ENCODE measurements at regions not wholly inside any gene's neighbourhood (a gene's known extent, or its start where the extent isn't known, plus 50 kb on each side); places are given as distances from the start of the nearest gene placed in this dataset.
"Not testable (repeated sequence)": the region's sequence is repeated elsewhere in the genome, so short reads cannot be mapped to it uniquely, and the experiment has no call there.

GRCh38 chr6:147677647-147678046 is 169.2 kb downstream of the SAMD5 start:
- no peak overlapping the region for H3K27ac Mint-ChIP-seq
- H3K4me1 Mint-ChIP-seq = no peaks in the 10 kb centered on the region
- ATAC-seq = no peak
- no peaks in the 10 kb centered on the region for H3K36me3 Mint-ChIP-seq (ENCODE audit: low read depth)
- no peaks in the 10 kb centered on the region for H3K9me3 ChIP-seq (ENCODE audit: control insufficient read depth, low read length, poor library complexity, severe bottlenecking)
- DNase-seq = no peak
- H3K4me3 Mint-ChIP-seq = no peak overlapping the region
- no peaks in the 10 kb centered on the region for H3K27me3 Mint-ChIP-seq

- no peak overlapping the region for H3K27ac Mint-ChIP-seq
- H3K27me3 Mint-ChIP-seq = no peaks in the 10 kb centered on the region
- DNase-seq (no peak), ATAC-seq (no peak)
- no peaks in the 10 kb centered on the region for H3K36me3 Mint-ChIP-seq (ENCODE audit: low read depth)
- H3K4me3 Mint-ChIP-seq = no peak overlapping the region
- H3K9me3 ChIP-seq (ENCODE audit: control insufficient read depth, low read length, poor library complexity, severe bottlenecking) = no peaks in the 10 kb centered on the region
- no peaks in the 10 kb centered on the region for H3K4me1 Mint-ChIP-seq
These were observed 169.8 kb downstream of the SAMD5 start for GRCh38 chr6:147678253-147678652.

DNA sequence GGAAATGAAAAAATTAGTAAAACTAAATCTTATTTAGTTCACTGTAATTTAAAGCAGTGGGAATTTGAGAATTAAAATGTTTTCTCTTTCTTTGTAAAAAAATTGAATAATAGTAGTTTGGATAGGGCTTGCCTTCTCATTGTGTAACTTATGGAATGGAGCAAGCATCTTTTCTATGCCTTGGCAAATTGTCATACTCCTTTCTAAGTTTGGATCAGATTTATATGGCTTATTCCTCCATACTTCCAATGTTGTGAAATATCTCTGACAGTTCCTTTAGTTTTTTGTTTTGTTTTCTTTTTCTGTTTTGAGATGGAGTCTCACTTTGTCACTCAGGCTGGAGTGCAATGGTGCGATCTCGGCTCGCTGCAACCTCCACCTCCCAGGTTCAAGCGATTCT is 176.4 kb downstream of the SAMD5 start:
- Mint-ChIP-seq H3K27ac (no peak overlapping the region), H3K36me3 (ENCODE audit: low read depth) (no peaks in the 10 kb centered on the region), H3K4me1 (no peaks in the 10 kb centered on the region), H3K27me3 (no peaks in the 10 kb centered on the region), H3K4me3 (no peak overlapping the region)
- no peaks in the 10 kb centered on the region for H3K9me3 ChIP-seq (ENCODE audit: control insufficient read depth, low read length, poor library complexity, severe bottlenecking)
- ATAC-seq (no peak), DNase-seq (no peak)

DNA sequence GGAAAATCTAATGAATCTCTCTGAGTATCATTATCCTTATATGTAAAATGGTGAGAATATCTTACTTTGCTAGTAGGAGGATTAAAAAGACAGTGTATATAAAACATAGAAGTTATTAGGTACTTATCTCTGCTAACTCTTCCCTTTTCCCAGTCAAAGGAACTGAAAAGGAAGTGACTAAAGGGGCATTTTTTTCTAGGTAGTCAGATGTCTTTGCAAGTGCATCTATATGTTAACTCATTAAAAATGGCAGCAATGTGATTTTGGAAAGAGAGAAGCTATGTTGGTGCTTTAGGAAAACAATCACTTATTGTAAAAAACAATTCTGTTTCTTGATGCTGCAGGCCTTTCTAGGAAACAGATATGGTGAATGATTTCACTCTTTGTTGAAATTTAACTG is 180.9 kb downstream of the SAMD5 start:
- no peaks in the 10 kb centered on the region for H3K27me3 Mint-ChIP-seq
- H3K27ac Mint-ChIP-seq = no peak overlapping the region
- no peaks in the 10 kb centered on the region for H3K36me3 Mint-ChIP-seq (ENCODE audit: low read depth)
- no peak for DNase-seq
- no peak overlapping the region for H3K4me3 Mint-ChIP-seq
- no peaks in the 10 kb centered on the region for H3K9me3 ChIP-seq (ENCODE audit: control insufficient read depth, low read length, poor library complexity, severe bottlenecking)
- no peak for ATAC-seq
- H3K4me1 Mint-ChIP-seq = no peaks in the 10 kb centered on the region

- DNase-seq (no peak), ATAC-seq (no peak)
- no peaks in the 10 kb centered on the region for H3K27me3 Mint-ChIP-seq
- no peak overlapping the region for H3K4me3 Mint-ChIP-seq
- no peak overlapping the region for H3K27ac Mint-ChIP-seq
- H3K36me3 Mint-ChIP-seq (ENCODE audit: low read depth) = no peaks in the 10 kb centered on the region
- H3K9me3 ChIP-seq (ENCODE audit: control insufficient read depth, low read length, poor library complexity, severe bottlenecking) = no peaks in the 10 kb centered on the region
- no peaks in the 10 kb centered on the region for H3K4me1 Mint-ChIP-seq
These were observed 183.0 kb downstream of the SAMD5 start for GRCh38 chr6:147691446-147691845.

- no peak overlapping the region for H3K27ac Mint-ChIP-seq
- no peak overlapping the region for H3K4me3 Mint-ChIP-seq
- DNase-seq = no peak
- H3K9me3 ChIP-seq (ENCODE audit: control insufficient read depth, low read length, poor library complexity, severe bottlenecking) = no peaks in the 10 kb centered on the region
- no peak for ATAC-seq
- no peaks in the 10 kb centered on the region for H3K27me3 Mint-ChIP-seq
- H3K36me3 Mint-ChIP-seq (ENCODE audit: low read depth) = no peaks in the 10 kb centered on the region
- H3K4me1 Mint-ChIP-seq = no peaks in the 10 kb centered on the region
These were observed 184.7 kb downstream of the SAMD5 start for GRCh38 chr6:147693181-147693580.

GRCh38 chr6:147694556-147694955 is 186.1 kb downstream of the SAMD5 start:
- not testable (repeated sequence) for H3K4me1 Mint-ChIP-seq; H3K36me3 Mint-ChIP-seq (ENCODE audit: low read depth); H3K27ac Mint-ChIP-seq; H3K27me3 Mint-ChIP-seq; H3K4me3 Mint-ChIP-seq; H3K9me3 ChIP-seq (ENCODE audit: control insufficient read depth, low read length, poor library complexity, severe bottlenecking); DNase-seq; ATAC-seq

- DNase-seq = no peak
- H3K27me3 Mint-ChIP-seq = no peaks in the 10 kb centered on the region
- H3K36me3 Mint-ChIP-seq (ENCODE audit: low read depth) = no peaks in the 10 kb centered on the region
- no peak overlapping the region for H3K4me3 Mint-ChIP-seq
- H3K9me3 ChIP-seq (ENCODE audit: control insufficient read depth, low read length, poor library complexity, severe bottlenecking) = no peaks in the 10 kb centered on the region
- no peaks in the 10 kb centered on the region for H3K4me1 Mint-ChIP-seq
- no peak for ATAC-seq
- H3K27ac Mint-ChIP-seq = no peak overlapping the region
These were observed 187.3 kb downstream of the SAMD5 start for GRCh38 chr6:147695819-147696218.

GRCh38 chr6:147699140-147699539 is 190.7 kb downstream of the SAMD5 start:
- no peaks in the 10 kb centered on the region for H3K4me1 Mint-ChIP-seq
- H3K9me3 ChIP-seq (ENCODE audit: control insufficient read depth, low read length, poor library complexity, severe bottlenecking) = no peaks in the 10 kb centered on the region
- no peaks in the 10 kb centered on the region for H3K27me3 Mint-ChIP-seq
- ATAC-seq (no peak), DNase-seq (no peak)
- no peaks in the 10 kb centered on the region for H3K36me3 Mint-ChIP-seq (ENCODE audit: low read depth)
- no peak overlapping the region for H3K27ac Mint-ChIP-seq
- no peak overlapping the region for H3K4me3 Mint-ChIP-seq

DNA sequence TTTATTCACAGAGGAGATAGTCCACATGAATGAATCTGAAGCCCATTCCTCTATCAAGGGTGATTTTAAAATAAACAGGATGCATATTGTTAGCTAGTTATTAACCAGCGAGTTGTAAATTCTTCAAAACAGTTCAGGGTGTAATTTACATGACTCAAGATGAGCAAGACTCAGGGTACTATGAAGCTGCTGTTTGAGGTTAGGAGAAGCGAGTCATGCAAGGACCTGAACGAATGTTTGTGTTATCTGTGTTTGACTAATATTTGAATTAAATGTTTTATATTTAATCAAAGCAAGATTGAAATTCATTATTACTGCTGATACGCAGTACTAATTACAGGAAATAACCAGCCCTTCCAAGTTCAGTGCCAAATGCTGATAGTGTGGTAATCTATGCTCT is 191.1 kb downstream of the SAMD5 start:
- H3K4me3 Mint-ChIP-seq = no peak overlapping the region
- H3K9me3 ChIP-seq (ENCODE audit: control insufficient read depth, low read length, poor library complexity, severe bottlenecking) = no peaks in the 10 kb centered on the region
- H3K36me3 Mint-ChIP-seq (ENCODE audit: low read depth) = no peaks in the 10 kb centered on the region
- no peak for DNase-seq
- H3K27me3 Mint-ChIP-seq = no peaks in the 10 kb centered on the region
- H3K27ac Mint-ChIP-seq = no peak overlapping the region
- H3K4me1 Mint-ChIP-seq = no peaks in the 10 kb centered on the region
- no peak for ATAC-seq

GRCh38 chr6:147700436-147701209 is 192.1 kb downstream of the SAMD5 start:
- H3K9me3 ChIP-seq (ENCODE audit: control insufficient read depth, low read length, poor library complexity, severe bottlenecking) = no peaks in the 10 kb centered on the region
- Mint-ChIP-seq H3K36me3 (ENCODE audit: low read depth) (no peaks in the 10 kb centered on the region), H3K4me1 (no peaks in the 10 kb centered on the region), H3K27me3 (no peaks in the 10 kb centered on the region), H3K27ac (no peak overlapping the region), H3K4me3 (no peak overlapping the region)
- DNase-seq (no peak), ATAC-seq (no peak)

- Mint-ChIP-seq H3K4me1 (no peaks in the 10 kb centered on the region), H3K36me3 (ENCODE audit: low read depth) (no peaks in the 10 kb centered on the region), H3K27me3 (peaks cover 6% of the 10 kb centered on the region), H3K4me3 (no peak overlapping the region), H3K27ac (no peak overlapping the region)
- DNase-seq (no peak), ATAC-seq (no peak)
- H3K9me3 ChIP-seq (ENCODE audit: control insufficient read depth, low read length, poor library complexity, severe bottlenecking) = no peaks in the 10 kb centered on the region
These were observed 196.2 kb downstream of the SAMD5 start for GRCh38 chr6:147704691-147705090.

DNA sequence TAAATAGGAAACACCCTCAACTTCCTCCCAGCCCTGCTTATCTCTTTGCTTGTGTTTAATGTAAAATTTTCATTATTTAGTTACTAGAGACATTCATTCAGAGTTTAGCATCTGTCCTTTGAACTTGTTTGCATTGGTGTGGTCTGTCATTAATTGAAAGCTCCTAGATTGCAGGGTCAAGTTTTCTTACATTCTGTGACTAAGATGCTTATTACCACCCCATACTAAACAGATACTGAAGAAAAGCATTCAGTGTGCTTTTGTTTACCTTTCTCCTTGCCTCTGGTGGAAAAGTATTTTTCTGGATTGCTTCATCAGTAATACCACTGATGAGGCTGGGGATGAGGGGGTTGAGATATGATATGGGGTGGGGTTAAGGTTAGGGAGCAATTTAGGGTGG is 199.0 kb downstream of the SAMD5 start:
- H3K27ac Mint-ChIP-seq = no peak overlapping the region
- H3K4me3 Mint-ChIP-seq = no peak overlapping the region
- no peaks in the 10 kb centered on the region for H3K9me3 ChIP-seq (ENCODE audit: control insufficient read depth, low read length, poor library complexity, severe bottlenecking)
- no peaks in the 10 kb centered on the region for H3K36me3 Mint-ChIP-seq (ENCODE audit: low read depth)
- peaks cover 14% of the 10 kb centered on the region for H3K27me3 Mint-ChIP-seq
- H3K4me1 Mint-ChIP-seq = no peaks in the 10 kb centered on the region
- ATAC-seq (no peak), DNase-seq (no peak)

- ATAC-seq (no peak), DNase-seq (no peak)
- Mint-ChIP-seq H3K4me1 (no peaks in the 10 kb centered on the region), H3K4me3 (no peak overlapping the region), H3K27ac (no peak overlapping the region), H3K27me3 (peaks cover 14% of the 10 kb centered on the region), H3K36me3 (ENCODE audit: low read depth) (no peaks in the 10 kb centered on the region)
- H3K9me3 ChIP-seq (ENCODE audit: control insufficient read depth, low read length, poor library complexity, severe bottlenecking) = no peaks in the 10 kb centered on the region
These were observed 199.7 kb downstream of the SAMD5 start for GRCh38 chr6:147708170-147708569.
